Sciatic nerve (tissue), 2 donors: ENCODE measurements at regions not wholly inside any gene's neighbourhood (a gene's known extent, or its start where the extent isn't known, plus 50 kb on each side); places are given as distances from the start of the nearest gene placed in this dataset.

Source experiments
- ATAC-seq: fragments of 200-7000 bp; cut with Tn5 transposase; one replicate; pipeline ENCODE4 v1.9.1; 2020; ENCODE audit warnings: mild to moderate bottlenecking, moderate library complexity
- DNase-seq: peaks from one replicate; pipeline ENCODE4 v3.0.0-alpha.2; 2020; ENCODE audit warnings: low spot score
- intact Hi-C: fragments of 100-400 bp; cut with DNase I; formaldehyde crosslinking; loops from one replicate; pipeline ENCODE4 v1.14.2; 2022
- donor health status: DM: no; HTN: no; CAD: no.
- donor health status: DM: no; HTN: no; CAD: no.

- intact Hi-C loops, result no loop called here
- DNase-seq (no peak), ATAC-seq (peak; percentile 93)
Observed at GRCh38 chr3:190252080-190252479, 70.2 kb downstream of the CLDN1 start.

GRCh38 chr3:190249414-190249813 lies 72.8 kb downstream of the CLDN1 start:
- intact Hi-C loops, result no loop called here
- ATAC-seq (no peak), DNase-seq (no peak)

GRCh38 chr3:190242147-190242546 lies 80.1 kb downstream of the CLDN1 start:
- DNase-seq (no peak), ATAC-seq (no peak)
- intact Hi-C loops, result no loop called here

GRCh38 chr3:190239325-190239724 lies 82.9 kb downstream of the CLDN1 start:
- ATAC-seq (no peak), DNase-seq (no peak)
- intact Hi-C loops, result no loop called here

- DNase-seq, result no peak
- intact Hi-C loops, result no loop called here
- no peak for ATAC-seq
Observed at GRCh38 chr3:190238871-190239270, 83.4 kb downstream of the CLDN1 start.

- DNase-seq (no peak), ATAC-seq (no peak)
- intact Hi-C loops, result no loop called here
Observed at GRCh38 chr3:190234621-190235020, 87.6 kb downstream of the CLDN1 start.

- DNase-seq (no peak), ATAC-seq (peak; percentile 23)
- intact Hi-C loops, result no loop called here
Observed at GRCh38 chr3:190229632-190230424, 92.4 kb downstream of the CLDN1 start.

GRCh38 chr3:190227064-190227463 lies 95.2 kb downstream of the CLDN1 start:
- DNase-seq (no peak), ATAC-seq (no peak)
- intact Hi-C loops, result no loop called here

GRCh38 chr3:190224863-190225692 lies 97.2 kb downstream of the CLDN1 start:
- ATAC-seq (peak; percentile 60), DNase-seq (no peak)

GRCh38 chr3:190224456-190224855 lies 97.8 kb downstream of the CLDN1 start:
- no peak for ATAC-seq
- intact Hi-C loops, result no loop called here
- DNase-seq, result no peak

More at GRCh38 chr3:190224863-190225692, 97.2 kb downstream of the CLDN1 start:
- intact Hi-C loops, result no loop called here

GRCh38 chr3:190222916-190223315 lies 99.3 kb downstream of the CLDN1 start:
- no peak for DNase-seq
- no peak for ATAC-seq
- intact Hi-C loops, result no loop called here

GRCh38 chr3:190222360-190222759 lies 99.9 kb downstream of the CLDN1 start:
- intact Hi-C loops, result no loop called here
- no peak for DNase-seq
- ATAC-seq, result peak; percentile 21

- intact Hi-C loops, result no loop called here
Observed at GRCh38 chr3:190220362-190220761, 99.7 kb upstream of the P3H2 start.

GRCh38 chr3:190217081-190217480 lies 96.4 kb upstream of the P3H2 start:
- ATAC-seq (no peak), DNase-seq (no peak)

More at GRCh38 chr3:190220362-190220761, 99.7 kb upstream of the P3H2 start:
- no peak for ATAC-seq
- DNase-seq, result no peak

GRCh38 chr3:190213727-190214126 lies 93.0 kb upstream of the P3H2 start:
- intact Hi-C loops, result no loop called here
- ATAC-seq (no peak), DNase-seq (no peak)

More at GRCh38 chr3:190217081-190217480, 96.4 kb upstream of the P3H2 start:
- intact Hi-C loops, result no loop called here

- intact Hi-C loops, result no loop called here
- no peak for DNase-seq
- ATAC-seq, result no peak
Observed at GRCh38 chr3:190210608-190211007, 89.9 kb upstream of the P3H2 start.

- intact Hi-C loops, result no loop called here
Observed at GRCh38 chr3:190209533-190209932, 88.8 kb upstream of the P3H2 start.

GRCh38 chr3:190208196-190208595 lies 87.5 kb upstream of the P3H2 start:
- intact Hi-C loops, result no loop called here
- ATAC-seq (no peak), DNase-seq (no peak)

More at GRCh38 chr3:190209533-190209932, 88.8 kb upstream of the P3H2 start:
- no peak for ATAC-seq
- no peak for DNase-seq

- intact Hi-C loops, result no loop called here
- no peak for DNase-seq
- no peak for ATAC-seq
Observed at GRCh38 chr3:190205739-190206138, 85.0 kb upstream of the P3H2 start.

GRCh38 chr3:190204200-190204599 lies 83.5 kb upstream of the P3H2 start:
- intact Hi-C loops, result no loop called here
- ATAC-seq (no peak), DNase-seq (no peak)
